ENCODE measurements at regions not wholly inside any gene's neighbourhood (a gene's known extent, or its start where the extent isn't known, plus 50 kb on each side); places are given as distances from the start of the nearest gene placed in this dataset.

DNA sequence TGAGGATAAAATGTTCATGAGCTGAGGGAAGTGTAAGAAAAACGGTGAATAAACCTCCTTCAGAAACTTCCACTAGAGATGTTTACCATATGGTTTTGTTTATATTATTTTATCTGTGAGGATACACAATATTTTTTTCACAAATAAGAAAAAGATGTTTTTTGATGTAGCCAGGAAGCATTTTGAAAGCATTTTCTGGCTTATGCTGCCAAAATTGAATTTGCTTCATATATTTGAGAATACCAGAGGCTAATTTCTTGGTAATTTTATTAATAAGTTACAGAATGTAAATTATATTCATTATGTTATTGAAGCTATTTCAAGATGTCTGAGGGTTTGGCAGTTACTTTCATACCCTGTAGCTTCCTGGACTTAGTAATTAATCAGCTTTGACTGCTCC lies 686.6 kb downstream of the LUZP2 start:
- H3K27me3 Mint-ChIP-seq (ENCODE audit: low read depth): no peaks in the 10 kb centered on the region
- no peak overlapping the region for H3K4me3 Mint-ChIP-seq
- ATAC-seq: no peak
- H3K27ac Mint-ChIP-seq: no peak overlapping the region
- ChIA-PET POLR2A (no interaction called here), CTCF (no interaction called here)
- no peaks in the 10 kb centered on the region for H3K4me1 Mint-ChIP-seq
- no peaks in the 10 kb centered on the region for H3K36me3 Mint-ChIP-seq
- TF ChIP-seq, protein P1, sequence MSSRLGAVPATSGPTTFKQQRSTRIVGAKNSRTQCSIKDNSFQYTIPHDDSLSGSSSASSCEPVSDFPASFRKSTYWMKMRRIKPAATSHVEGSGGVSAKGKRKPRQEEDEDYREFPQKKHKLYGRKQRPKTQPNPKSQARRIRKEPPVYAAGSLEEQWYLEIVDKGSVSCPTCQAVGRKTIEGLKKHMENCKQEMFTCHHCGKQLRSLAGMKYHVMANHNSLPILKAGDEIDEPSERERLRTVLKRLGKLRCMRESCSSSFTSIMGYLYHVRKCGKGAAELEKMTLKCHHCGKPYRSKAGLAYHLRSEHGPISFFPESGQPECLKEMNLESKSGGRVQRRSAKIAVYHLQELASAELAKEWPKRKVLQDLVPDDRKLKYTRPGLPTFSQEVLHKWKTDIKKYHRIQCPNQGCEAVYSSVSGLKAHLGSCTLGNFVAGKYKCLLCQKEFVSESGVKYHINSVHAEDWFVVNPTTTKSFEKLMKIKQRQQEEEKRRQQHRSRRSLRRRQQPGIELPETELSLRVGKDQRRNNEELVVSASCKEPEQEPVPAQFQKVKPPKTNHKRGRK (CRISPR knock-in tag; IDR thresholded peaks at IDR 0.05; ENCODE audit: borderline replicate concordance): no peak
- TF ChIP-seq NFE2L1 (CRISPR knock-in tag; IDR thresholded peaks at IDR 0.05): no peak
- no peak for TF ChIP-seq GABPB1 (CRISPR knock-in tag; IDR thresholded peaks at IDR 0.05)
- TF ChIP-seq TEAD1 (CRISPR knock-in tag; IDR thresholded peaks at IDR 0.05): no peak
- TF ChIP-seq, protein P2, sequence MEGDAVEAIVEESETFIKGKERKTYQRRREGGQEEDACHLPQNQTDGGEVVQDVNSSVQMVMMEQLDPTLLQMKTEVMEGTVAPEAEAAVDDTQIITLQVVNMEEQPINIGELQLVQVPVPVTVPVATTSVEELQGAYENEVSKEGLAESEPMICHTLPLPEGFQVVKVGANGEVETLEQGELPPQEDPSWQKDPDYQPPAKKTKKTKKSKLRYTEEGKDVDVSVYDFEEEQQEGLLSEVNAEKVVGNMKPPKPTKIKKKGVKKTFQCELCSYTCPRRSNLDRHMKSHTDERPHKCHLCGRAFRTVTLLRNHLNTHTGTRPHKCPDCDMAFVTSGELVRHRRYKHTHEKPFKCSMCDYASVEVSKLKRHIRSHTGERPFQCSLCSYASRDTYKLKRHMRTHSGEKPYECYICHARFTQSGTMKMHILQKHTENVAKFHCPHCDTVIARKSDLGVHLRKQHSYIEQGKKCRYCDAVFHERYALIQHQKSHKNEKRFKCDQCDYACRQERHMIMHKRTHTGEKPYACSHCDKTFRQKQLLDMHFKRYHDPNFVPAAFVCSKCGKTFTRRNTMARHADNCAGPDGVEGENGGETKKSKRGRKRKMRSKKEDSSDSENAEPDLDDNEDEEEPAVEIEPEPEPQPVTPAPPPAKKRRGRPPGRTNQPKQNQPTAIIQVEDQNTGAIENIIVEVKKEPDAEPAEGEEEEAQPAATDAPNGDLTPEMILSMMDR (IDR thresholded peaks at IDR 0.05): no peak
- TF ChIP-seq SMAD4 (CRISPR knock-in tag; IDR thresholded peaks at IDR 0.05): no peak
- TF ChIP-seq, protein P3, sequence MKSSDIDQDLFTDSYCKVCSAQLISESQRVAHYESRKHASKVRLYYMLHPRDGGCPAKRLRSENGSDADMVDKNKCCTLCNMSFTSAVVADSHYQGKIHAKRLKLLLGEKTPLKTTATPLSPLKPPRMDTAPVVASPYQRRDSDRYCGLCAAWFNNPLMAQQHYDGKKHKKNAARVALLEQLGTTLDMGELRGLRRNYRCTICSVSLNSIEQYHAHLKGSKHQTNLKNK (CRISPR knock-in tag; IDR thresholded peaks at IDR 0.05): no peak
- TF ChIP-seq, protein P4, sequence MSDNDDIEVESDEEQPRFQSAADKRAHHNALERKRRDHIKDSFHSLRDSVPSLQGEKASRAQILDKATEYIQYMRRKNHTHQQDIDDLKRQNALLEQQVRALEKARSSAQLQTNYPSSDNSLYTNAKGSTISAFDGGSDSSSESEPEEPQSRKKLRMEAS (CRISPR knock-in tag; IDR thresholded peaks at IDR 0.05): no peak
- no peak for TF ChIP-seq ZNF317 (CRISPR knock-in tag; IDR thresholded peaks at IDR 0.05; ENCODE audit: borderline replicate concordance, low read depth)
- TF ChIP-seq, protein P5, sequence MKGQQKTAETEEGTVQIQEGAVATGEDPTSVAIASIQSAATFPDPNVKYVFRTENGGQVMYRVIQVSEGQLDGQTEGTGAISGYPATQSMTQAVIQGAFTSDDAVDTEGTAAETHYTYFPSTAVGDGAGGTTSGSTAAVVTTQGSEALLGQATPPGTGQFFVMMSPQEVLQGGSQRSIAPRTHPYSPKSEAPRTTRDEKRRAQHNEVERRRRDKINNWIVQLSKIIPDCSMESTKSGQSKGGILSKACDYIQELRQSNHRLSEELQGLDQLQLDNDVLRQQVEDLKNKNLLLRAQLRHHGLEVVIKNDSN (CRISPR knock-in tag; IDR thresholded peaks at IDR 0.05): no peak
- no peak for TF ChIP-seq ZNF121 (CRISPR knock-in tag; IDR thresholded peaks at IDR 0.05)
- TF ChIP-seq, protein P6, sequence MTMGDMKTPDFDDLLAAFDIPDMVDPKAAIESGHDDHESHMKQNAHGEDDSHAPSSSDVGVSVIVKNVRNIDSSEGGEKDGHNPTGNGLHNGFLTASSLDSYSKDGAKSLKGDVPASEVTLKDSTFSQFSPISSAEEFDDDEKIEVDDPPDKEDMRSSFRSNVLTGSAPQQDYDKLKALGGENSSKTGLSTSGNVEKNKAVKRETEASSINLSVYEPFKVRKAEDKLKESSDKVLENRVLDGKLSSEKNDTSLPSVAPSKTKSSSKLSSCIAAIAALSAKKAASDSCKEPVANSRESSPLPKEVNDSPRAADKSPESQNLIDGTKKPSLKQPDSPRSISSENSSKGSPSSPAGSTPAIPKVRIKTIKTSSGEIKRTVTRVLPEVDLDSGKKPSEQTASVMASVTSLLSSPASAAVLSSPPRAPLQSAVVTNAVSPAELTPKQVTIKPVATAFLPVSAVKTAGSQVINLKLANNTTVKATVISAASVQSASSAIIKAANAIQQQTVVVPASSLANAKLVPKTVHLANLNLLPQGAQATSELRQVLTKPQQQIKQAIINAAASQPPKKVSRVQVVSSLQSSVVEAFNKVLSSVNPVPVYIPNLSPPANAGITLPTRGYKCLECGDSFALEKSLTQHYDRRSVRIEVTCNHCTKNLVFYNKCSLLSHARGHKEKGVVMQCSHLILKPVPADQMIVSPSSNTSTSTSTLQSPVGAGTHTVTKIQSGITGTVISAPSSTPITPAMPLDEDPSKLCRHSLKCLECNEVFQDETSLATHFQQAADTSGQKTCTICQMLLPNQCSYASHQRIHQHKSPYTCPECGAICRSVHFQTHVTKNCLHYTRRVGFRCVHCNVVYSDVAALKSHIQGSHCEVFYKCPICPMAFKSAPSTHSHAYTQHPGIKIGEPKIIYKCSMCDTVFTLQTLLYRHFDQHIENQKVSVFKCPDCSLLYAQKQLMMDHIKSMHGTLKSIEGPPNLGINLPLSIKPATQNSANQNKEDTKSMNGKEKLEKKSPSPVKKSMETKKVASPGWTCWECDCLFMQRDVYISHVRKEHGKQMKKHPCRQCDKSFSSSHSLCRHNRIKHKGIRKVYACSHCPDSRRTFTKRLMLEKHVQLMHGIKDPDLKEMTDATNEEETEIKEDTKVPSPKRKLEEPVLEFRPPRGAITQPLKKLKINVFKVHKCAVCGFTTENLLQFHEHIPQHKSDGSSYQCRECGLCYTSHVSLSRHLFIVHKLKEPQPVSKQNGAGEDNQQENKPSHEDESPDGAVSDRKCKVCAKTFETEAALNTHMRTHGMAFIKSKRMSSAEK (CRISPR knock-in tag; IDR thresholded peaks at IDR 0.05; ENCODE audit: borderline replicate concordance): no peak
- TF ChIP-seq, protein P7, sequence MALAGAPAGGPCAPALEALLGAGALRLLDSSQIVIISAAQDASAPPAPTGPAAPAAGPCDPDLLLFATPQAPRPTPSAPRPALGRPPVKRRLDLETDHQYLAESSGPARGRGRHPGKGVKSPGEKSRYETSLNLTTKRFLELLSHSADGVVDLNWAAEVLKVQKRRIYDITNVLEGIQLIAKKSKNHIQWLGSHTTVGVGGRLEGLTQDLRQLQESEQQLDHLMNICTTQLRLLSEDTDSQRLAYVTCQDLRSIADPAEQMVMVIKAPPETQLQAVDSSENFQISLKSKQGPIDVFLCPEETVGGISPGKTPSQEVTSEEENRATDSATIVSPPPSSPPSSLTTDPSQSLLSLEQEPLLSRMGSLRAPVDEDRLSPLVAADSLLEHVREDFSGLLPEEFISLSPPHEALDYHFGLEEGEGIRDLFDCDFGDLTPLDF (CRISPR knock-in tag; IDR thresholded peaks at IDR 0.05): no peak
- DNase-seq (ENCODE audit: low spot score): no peak
- peaks cover 7% of the 10 kb centered on the region for H3K9me3 Mint-ChIP-seq

DNA sequence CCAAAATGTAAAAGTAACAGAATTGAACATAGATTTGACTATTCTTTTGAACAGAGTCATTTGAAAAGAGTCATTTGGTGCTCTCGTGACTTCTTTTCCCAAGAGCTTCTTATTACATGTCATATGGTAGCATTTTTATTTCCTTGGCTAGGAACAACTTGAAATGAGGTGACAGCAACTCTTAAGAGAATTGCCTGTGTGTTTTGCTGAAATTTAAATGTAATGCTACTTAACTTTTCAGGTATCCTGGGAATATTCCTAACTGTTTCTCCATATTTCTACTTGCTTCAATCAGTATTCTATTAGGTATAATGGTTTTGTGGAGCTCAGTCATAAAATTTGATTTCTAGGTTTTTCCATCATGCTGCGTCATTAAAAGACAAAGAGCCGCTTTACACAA lies 700.7 kb downstream of the LUZP2 start:
- ATAC-seq (no peak), DNase-seq (ENCODE audit: low spot score) (no peak)
- ChIA-PET CTCF (no interaction called here), POLR2A (no interaction called here)
- Mint-ChIP-seq H3K4me1 (peaks cover 15% of the 10 kb centered on the region), H3K36me3 (no peaks in the 10 kb centered on the region), H3K9me3 (no peaks in the 10 kb centered on the region), H3K27me3 (ENCODE audit: low read depth) (no peaks in the 10 kb centered on the region), H3K27ac (no peak overlapping the region), H3K4me3 (no peak overlapping the region)
- TF ChIP-seq TP53 (CRISPR knock-in tag; IDR thresholded peaks at IDR 0.05): no peak
- TF ChIP-seq, protein P8, sequence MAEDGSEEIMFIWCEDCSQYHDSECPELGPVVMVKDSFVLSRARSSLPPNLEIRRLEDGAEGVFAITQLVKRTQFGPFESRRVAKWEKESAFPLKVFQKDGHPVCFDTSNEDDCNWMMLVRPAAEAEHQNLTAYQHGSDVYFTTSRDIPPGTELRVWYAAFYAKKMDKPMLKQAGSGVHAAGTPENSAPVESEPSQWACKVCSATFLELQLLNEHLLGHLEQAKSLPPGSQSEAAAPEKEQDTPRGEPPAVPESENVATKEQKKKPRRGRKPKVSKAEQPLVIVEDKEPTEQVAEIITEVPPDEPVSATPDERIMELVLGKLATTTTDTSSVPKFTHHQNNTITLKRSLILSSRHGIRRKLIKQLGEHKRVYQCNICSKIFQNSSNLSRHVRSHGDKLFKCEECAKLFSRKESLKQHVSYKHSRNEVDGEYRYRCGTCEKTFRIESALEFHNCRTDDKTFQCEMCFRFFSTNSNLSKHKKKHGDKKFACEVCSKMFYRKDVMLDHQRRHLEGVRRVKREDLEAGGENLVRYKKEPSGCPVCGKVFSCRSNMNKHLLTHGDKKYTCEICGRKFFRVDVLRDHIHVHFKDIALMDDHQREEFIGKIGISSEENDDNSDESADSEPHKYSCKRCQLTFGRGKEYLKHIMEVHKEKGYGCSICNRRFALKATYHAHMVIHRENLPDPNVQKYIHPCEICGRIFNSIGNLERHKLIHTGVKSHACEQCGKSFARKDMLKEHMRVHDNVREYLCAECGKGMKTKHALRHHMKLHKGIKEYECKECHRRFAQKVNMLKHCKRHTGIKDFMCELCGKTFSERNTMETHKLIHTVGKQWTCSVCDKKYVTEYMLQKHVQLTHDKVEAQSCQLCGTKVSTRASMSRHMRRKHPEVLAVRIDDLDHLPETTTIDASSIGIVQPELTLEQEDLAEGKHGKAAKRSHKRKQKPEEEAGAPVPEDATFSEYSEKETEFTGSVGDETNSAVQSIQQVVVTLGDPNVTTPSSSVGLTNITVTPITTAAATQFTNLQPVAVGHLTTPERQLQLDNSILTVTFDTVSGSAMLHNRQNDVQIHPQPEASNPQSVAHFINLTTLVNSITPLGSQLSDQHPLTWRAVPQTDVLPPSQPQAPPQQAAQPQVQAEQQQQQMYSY (CRISPR knock-in tag; IDR thresholded peaks at IDR 0.05): no peak
- TF ChIP-seq, protein P9, sequence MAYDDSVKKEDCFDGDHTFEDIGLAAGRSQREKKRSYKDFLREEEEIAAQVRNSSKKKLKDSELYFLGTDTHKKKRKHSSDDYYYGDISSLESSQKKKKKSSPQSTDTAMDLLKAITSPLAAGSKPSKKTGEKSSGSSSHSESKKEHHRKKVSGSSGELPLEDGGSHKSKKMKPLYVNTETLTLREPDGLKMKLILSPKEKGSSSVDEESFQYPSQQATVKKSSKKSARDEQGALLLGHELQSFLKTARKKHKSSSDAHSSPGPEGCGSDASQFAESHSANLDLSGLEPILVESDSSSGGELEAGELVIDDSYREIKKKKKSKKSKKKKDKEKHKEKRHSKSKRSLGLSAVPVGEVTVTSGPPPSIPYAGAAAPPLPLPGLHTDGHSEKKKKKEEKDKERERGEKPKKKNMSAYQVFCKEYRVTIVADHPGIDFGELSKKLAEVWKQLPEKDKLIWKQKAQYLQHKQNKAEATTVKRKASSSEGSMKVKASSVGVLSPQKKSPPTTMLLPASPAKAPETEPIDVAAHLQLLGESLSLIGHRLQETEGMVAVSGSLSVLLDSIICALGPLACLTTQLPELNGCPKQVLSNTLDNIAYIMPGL (CRISPR knock-in tag; IDR thresholded peaks at IDR 0.05): no peak
- TF ChIP-seq, protein P10, sequence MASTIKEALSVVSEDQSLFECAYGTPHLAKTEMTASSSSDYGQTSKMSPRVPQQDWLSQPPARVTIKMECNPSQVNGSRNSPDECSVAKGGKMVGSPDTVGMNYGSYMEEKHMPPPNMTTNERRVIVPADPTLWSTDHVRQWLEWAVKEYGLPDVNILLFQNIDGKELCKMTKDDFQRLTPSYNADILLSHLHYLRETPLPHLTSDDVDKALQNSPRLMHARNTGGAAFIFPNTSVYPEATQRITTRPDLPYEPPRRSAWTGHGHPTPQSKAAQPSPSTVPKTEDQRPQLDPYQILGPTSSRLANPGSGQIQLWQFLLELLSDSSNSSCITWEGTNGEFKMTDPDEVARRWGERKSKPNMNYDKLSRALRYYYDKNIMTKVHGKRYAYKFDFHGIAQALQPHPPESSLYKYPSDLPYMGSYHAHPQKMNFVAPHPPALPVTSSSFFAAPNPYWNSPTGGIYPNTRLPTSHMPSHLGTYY (CRISPR knock-in tag; IDR thresholded peaks at IDR 0.05): no peak
- TF ChIP-seq NFE2L1 (CRISPR knock-in tag; IDR thresholded peaks at IDR 0.05): no peak
- TF ChIP-seq ZBTB21 (CRISPR knock-in tag; IDR thresholded peaks at IDR 0.05; ENCODE audit: borderline replicate concordance): no peak
